HG03442 (cell line): ENCODE measurements at regions not wholly inside any gene's neighbourhood (a gene's known extent, or its start where the extent isn't known, plus 50 kb on each side); places are given as distances from the start of the nearest gene placed in this dataset.
A peak's percentile ranks its signal among the peaks of the same experiment; 100 is the strongest.
"Not testable (repeated sequence)": the region's sequence is repeated elsewhere in the genome, so short reads cannot be mapped to it uniquely, and the experiment has no call there.

Experiments used
- ATAC-seq: cut with Tn5 transposase; IDR thresholded peaks from one replicate; pipeline ENCODE4 v1.9.1; 2021; ENCODE audit warnings: mild to moderate bottlenecking, moderate library complexity; ENCODE audit not compliant: unreplicated experiment

DNA sequence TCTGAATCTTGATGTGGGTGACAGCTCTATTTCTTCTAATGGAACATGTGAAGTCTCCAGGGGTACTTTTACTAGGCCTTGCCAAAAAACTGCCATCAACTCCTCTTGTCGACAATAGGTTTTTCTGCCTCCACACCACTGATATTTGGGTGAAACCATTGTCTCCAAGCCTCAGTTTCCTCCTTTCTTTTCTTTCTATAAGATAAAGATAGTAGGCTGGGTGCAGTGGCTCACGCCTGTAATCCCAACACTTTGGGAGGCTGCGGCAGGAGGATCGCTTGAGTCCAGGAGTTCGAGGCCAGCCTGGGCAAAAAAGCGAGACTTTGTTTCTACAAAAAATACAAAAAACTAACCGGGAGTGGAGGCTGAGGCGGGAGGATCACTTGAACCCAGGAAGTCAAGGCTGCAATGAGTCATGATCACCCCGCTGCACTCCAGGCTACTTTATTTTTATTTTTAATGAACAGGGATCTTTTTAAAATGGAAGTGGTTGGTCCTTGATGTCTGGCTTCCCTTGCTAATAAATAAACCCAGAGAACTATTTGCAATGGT is 159.9 kb upstream of the TNFAIP3 start:
- no peak for ATAC-seq

DNA sequence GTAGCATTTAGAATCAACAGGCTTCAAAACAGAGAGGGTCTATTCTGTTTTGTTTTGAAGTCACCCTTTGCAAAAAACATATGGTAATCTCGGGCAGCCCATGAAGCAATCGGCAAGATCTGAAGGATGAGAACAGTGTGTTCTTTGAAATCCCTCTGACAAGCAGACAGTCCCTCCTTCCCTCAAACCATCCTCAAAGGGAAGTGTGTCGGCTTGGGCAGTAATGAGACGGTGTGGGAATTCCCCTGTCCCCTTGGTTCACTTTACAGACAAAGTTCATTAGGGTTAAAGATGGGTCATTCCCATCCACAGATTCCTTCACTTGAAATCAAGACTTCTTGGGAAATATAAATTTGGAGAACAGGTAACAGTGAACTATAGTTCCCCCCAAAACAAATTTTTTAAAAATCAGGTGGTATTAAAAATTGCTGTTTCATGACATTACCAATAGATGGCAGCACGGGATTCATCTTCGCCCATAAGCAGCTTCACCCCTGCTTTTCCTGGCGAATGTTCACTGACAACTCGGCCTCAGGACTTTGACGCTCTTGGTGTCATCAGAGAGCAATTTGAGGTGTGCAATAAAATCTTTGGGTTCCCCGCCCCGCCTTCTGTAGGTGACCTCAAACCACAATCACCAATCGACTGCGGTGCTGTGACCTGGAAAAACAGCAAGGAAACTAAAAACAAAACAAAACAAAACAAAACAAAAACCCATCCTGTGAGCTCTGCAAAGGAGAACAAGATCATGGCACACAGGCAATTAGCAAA is 159.3 kb upstream of the TNFAIP3 start:
- peak; percentile 63 for ATAC-seq

DNA sequence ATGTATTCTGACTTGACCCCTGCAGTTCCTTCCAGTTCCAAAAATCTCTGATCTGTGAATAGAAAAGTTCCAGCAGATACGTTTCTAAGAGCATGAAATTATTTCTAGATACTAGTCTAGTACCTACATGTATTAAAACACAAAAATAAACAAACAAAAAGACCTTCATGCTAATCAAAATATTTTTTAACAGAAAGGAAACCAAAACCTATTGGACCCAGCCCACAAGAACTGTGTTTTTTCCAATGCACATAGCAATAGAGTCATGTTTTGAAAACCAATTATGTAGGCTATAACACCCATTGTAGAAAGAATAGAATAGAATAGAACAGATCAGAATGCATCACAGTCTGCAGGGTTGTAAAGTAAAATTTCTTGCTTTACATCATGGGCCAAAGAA is 158.6 kb upstream of the TNFAIP3 start:
- ATAC-seq, result no peak

DNA sequence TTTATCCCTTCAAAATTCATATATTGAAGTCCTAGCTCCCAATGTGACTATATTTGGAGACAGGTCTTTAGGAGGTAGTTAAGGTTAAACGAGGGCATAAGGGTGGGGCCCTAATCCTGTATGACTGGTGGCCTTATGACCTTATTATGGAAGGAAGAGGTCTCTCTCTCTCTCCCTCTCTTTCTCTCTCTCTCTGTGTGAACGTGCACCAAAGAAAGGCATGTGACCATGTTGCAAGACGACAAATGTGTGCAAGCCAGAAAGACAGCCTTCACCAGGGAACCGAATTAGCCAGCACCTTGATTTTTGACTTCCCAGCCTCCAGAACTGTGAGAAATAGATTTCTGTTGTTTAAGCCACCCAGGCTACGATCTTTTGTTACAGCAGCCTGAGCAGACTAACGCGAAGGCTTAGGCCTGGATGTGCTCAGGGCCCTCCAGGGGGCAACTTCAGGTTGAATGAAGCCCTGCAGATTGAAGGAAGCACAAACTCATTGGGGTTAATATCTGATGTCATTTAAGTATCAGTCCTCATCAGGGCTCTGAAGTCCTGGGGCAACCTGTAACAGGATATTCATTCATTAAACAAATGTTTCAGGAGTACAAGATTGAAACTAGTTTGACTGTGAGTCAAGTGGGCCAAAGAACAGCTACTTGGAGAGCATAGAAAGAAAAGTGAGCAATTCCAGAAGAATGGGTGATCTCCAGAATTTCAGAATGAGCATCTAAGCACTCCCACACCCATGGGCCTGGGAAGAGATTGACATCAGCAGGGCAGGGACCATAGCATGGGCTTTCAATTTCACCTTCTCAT is 157.4 kb upstream of the TNFAIP3 start:
- no peak for ATAC-seq

DNA sequence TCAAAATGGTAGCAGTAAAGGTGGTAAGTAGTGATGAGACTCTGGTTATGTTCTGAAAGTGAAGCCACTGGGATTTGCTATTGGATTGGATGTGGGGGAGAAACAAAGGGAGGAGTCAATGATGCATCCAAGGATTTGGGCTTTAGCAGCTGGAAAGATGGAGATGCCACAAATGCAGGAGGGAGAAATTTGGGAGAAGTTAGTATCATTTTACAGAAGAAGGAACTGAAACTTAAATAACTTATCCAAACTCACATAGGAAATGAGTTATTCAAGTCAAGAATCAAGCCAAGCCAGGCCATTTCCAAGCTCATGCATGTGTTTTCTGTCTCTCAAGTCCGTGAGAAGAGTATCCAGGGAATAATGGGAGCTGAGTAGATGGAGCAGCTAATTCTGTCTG is 155.1 kb upstream of the TNFAIP3 start:
- ATAC-seq, result no peak

DNA sequence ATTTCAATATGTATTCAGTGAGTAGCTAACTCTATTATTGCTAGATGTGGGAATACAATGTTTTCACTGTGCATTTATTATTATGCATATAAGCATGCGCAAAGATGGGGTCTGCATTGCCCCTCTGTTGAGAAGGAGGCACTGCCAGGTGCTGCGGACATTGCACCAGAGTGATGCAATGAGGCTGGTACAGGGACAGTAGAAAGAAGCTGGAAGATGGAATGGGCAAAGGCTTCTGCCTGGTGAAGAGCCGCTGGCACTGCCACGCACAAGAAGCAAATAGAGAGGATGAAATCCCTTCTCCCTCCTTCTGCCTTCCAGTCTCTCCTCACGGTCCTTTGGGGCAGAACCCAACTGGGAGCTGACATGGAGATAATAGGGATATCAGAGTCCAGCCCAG is 154.5 kb upstream of the TNFAIP3 start:
- ATAC-seq, result no peak

DNA sequence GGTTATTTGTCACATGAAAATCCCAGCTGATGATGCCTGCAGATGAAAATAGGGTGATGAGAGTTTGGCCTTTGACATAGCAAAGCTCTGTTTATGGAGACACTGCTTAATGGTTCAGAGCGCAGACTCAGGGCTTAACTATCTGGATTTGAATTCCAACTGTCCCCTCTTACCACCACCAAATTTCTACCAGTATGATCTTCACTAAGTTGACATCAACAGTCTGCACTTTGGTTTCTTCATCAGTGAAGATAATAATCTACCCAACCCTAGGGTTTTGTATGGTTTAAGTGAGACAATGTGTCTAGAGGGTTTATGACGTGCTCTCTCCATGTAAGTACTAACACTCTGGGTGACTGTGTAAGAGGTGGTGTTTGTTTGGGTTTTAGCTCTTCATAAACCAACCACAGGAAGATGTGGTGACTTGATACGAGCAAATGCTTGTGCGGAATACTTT is 151.4 kb upstream of the TNFAIP3 start:
- no peak for ATAC-seq

DNA sequence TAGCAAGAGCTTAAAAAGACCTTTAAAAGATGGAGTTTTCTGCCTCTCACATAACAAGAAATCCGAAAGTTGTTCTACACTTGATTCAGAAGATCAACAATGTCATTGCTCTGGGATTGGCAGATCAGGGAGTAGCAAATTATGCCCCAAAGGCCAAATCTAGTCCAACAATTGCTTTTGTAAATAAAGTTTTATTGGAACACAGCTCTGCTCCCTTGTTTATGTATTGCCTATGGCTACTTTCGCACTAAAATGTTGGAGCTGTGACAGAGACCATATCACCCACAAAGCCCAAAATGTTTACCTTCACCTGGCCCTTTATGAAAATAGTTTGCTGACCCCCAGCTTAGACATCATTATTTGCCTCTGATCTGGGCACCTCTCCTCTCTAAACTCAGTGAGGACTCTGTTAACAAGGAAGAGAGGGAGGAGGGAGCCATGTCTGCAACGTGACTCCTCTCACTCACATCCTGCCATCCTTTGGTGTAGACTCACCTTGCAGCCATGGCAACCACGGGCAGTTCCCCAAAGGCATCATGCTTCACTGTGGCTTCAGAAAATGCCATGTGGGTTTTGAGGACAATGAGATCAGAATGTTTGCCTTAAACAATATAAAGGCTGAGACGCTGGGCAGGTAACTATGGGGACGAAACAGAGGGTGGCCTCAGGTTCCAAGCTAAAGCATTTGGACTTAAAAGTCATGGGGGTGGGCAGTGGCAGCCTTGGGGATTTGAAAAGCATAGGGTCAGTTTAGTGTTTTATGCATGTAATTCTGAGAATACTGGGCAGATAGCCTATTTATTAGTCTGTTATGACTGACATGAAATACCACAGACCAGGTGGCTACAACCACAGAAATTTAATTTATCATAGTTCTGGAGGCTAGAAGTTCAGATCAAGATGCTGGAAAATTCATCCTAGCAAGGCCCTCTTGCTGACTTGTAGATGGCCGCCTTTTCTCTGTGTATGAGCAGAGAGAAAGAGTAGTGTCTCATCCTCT is 149.7 kb upstream of the TNFAIP3 start:
- ATAC-seq, result no peak

DNA sequence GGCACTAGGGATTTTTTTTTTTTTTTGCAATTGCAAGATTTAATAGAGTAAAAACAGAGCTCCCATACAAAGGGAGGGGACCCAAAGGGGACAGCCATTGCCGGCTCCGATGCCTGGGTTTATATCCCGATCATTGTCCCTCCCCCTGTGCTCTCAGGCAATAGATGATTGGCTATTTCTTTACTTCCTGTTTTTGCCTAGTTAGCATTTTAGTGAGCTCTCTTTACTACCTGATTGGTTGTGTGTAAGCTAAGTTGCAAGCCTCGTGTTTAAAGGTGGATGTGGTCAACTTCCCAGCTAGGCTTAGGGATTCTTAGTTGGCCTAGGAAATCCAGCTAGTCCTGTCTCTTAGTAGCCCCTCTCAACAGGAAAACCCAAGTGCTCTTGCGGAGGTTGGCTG is 148.2 kb upstream of the TNFAIP3 start:
- not testable (repeated sequence) for ATAC-seq

DNA sequence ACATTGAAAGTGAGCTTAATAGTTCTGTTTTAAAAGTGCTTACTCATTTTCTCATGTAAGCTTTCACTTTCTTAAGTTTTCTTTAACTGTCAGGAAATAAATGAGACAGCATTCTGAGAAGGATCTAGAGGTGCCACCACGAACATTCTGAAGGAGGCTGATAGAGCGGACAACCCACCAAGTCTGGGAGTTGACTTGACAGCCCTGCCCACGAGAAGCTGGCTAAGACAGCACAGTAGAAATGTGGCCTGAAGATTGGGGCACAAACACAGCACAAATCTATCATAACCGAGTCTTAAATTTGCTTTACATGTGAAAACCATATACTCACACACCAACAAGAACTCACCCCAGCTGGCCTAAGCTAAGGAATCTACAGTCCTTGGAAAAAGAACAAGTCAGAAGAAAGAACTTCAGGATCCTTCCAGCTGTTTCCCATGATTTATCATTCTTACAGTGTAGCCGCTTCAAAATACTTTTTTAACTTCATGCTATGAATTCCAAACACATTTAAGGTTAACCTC is 144.2 kb upstream of the TNFAIP3 start:
- ATAC-seq, result no peak

DNA sequence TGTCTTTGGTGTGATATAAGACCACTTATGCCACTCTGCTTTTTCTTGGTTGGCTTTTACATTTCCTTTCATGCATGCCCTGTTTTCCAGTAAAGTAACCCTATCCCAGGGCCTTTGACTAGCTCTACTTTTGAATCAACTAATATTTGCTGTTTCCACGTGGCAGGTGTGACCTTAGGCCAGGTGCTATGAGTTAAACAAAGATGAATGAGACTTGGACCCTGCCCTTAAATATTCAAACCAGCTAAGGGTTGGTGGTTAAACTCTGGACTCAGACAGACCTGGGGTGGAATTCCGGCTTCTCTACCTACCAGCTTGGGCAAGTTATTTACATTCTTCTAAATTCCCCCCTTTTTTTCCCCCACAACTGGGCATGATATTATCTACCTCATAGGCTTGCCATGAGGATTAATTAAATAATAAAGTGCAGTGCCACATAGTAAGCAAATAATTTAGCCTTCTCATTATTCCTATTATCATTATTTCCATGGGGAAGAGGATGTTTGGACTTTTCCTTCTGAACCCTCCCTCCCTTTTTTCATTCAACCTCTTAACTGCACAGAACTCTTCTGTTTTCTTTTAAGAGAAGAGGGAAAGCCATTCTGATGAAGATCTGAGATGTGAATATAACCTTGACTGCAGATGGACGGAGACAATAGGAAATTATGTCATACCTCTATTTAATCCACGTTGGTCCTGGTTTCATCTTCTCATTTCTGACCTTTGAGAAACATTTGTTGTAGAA is 143.6 kb upstream of the TNFAIP3 start:
- ATAC-seq, result no peak

DNA sequence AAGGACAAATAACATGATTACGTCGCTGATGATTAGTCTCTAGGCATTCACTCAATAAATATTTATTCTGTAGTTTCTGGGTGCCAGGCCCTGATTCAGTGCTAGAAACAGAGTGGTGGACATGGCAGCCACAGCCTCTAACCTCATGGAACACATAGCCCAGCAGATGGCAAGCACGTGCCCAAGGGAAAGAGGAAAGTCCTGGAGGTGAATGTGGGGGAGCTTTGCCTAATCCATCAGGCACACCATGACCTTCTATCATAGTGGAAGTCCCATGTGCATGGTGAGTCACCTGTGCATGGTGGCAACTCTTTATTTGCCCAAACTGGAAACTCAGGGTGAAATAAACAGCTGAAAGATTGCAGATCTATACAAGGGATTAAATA is 143.0 kb upstream of the TNFAIP3 start:
- no peak for ATAC-seq

DNA sequence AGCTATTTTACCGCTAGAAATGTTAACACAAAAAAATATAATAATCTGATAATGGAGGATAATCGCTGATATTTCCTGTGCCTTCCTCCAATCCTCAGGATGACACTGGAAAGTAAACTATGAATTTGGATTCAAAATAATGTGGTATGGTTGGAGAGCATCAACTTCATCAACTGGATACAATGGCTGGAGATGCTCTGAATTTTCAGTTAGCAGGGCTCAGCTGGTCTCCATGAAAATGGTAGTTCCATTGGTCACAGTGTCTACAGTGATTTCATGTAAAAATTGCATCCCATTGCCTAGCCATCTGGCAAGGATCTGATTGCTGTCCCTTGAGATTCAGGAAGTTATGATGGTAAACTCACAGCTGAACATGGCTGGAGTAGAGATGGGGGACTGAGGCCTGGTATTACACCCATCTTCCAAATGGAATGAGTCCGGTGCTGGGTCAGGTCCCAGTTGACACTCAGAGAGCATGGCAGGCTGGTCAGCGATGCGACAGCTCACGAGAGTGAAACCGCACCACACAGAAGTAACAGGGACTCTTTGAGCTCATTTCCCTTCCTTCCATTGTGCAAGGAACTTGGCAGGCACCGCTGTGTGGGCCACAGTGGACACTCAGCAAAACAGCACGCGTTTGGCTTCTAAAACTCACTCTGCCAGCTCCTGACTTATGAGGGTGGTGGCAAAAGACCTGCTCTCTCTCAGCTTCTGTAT is 142.4 kb upstream of the TNFAIP3 start:
- no peak for ATAC-seq

DNA sequence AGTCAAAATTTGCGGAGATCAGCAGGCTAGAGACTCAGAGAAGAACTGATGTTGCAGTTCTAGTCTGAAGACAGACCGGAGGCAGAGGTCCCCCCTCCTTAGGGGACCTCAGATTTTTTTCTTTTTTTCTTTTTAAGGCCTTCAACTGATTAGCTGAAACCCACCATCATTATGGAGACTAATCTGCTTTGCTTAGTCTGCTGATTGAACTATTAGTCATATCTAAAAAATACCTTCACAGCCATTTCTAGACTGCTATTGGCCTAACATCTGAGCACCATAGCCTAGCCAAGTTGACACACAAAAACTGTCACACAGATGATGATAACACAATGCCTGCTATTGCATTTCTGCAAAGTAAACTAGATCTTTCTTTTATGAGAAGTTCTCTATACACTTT is 141.1 kb upstream of the TNFAIP3 start:
- no peak for ATAC-seq

DNA sequence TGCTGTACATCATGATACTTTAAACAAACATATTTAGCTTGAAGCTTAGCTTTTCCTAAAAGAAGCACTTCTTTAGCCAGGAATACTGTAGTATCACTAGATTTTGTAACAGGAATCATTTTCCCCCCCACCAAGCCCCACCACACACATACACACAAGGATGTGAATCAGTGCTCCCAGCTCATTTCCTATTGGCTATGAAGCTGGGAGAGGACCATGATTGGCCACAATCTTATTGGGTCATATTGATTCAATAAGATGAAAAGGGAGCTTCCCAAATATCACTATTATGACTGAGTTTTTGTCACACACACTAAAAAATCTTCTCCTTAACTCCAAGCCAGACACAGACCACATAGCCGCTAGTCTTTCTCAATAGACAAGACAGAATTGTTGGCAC is 140.5 kb upstream of the TNFAIP3 start:
- no peak for ATAC-seq

DNA sequence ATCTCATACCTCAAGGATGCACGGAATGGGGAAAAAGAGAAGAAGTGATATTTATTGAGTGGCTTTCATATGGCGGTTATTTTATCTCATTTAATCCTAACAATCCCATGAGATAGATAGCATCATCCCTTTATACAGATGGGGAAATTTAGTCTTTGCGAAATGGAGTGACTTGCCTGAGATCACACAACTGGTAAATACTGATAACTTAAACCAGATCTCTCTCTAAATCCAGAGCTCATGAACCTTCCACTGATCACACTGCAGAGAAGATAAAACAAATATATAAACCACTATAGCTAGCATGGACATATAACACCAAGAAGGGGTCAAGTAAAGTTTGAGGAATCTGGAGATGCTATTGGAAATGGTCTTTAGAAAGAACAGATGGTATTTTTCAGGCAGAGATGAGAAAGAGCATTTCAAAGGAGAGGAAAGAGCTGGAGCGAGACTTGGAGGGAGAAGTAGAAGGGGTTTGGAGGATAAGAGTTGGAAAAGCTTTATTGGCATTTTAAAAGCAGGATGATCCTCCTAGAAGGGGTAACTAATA is 139.8 kb upstream of the TNFAIP3 start:
- ATAC-seq, result no peak

DNA sequence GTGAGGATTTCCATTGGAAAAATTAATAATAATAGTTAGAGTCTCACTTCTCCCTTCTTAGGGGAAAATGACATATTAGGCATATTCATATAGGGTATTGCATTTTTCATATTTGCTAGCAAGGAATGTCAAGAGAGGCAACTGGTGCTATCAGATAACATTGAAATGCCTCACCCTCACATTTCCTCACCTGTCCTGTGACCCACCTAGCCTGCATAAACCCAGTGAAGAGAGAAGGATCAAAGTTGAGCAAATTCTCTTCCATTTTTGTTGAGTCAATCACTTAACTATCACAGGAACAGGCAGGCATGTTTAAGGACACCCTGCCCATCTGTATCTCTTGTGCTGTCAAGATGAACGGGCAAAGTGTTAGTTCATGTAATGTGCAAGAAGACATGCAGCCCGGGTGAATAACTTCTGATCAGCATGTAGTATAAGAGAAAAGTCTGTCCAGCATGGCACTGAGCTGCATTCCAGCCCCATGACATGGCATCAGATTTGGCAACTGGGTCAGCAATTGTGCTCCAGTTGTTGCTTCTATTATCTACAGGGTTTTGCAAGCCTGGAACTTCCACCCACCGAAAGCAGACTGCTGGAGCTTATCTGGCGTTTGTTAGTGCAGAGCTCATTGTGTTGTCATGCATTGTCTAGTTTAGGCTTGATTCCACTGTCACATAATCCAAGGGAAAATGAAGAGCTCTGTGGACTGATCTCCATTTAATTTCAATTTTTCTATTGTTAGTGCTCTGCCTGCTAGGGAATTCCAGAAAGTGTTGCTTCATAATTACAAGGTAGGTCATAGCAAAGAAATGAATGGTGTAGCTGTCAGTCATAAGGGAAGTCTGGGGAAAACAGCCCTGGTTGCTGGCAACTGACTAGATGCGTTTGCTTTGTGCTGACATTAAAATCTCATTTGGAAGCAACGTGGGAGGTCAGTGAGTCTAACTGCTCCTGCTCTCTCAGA is 138.4 kb upstream of the TNFAIP3 start:
- ATAC-seq, result no peak
